T-helper 2 cell treated with Interferon-gamma antibody and Interleukin-4, amounts not matched to agents 5 μg/mL and 100 μg/mL, for 36 hours (primary cell): ENCODE measurements at regions not wholly inside any gene's neighbourhood (a gene's known extent, or its start where the extent isn't known, plus 50 kb on each side); places are given as distances from the start of the nearest gene placed in this dataset.

Experiments
- DNase-seq: peaks from one replicate; pipeline ENCODE4 v3.0.0; 2021; ENCODE audit warnings: low spot score
- H3K27ac Mint-ChIP-seq: one replicate; pipeline ENCODE4 v1.8.0; 2021; ENCODE audit warnings: mild to moderate bottlenecking, mixed read lengths
- H3K27me3 Mint-ChIP-seq: one replicate; pipeline ENCODE4 v1.8.0; 2021; ENCODE audit warnings: low read depth, mixed read lengths
- H3K36me3 Mint-ChIP-seq: one replicate; pipeline ENCODE4 v1.8.0; 2021; ENCODE audit warnings: low read depth, mixed read lengths
- H3K4me1 Mint-ChIP-seq: one replicate; pipeline ENCODE4 v1.8.0; 2021; ENCODE audit warnings: low read depth, mixed read lengths
- H3K4me3 Mint-ChIP-seq: one replicate; pipeline ENCODE4 v1.8.0; 2022; ENCODE audit warnings: mild to moderate bottlenecking, moderate library complexity, mixed read lengths
- H3K9me3 Mint-ChIP-seq: one replicate; pipeline ENCODE4 v1.8.0; 2021; ENCODE audit warnings: mixed read lengths

DNA sequence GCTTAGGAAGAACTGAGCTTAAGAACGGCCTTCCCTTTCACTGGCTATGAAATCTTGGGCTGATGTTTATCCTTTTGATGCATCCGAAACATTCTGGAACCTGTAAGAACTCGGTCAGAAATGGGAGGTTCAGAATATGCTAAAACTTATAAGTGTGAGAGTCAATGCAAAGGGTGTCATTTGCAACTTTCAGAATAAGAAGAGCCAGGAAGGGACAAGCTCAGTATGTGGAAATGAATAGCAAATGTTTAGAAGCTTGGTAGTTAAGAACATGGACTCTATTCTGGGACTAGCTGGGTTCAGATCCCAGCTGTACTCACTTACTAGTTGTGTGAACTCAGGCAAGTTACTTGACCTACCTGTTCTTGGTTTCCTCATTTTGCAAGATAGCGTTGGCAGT lies 234.1 kb downstream of the OMA1 start:
- H3K9me3 Mint-ChIP-seq = no peaks in the 10 kb centered on the region
- no peak overlapping the region for H3K27ac Mint-ChIP-seq
- H3K4me1 Mint-ChIP-seq = no peaks in the 10 kb centered on the region

DNA sequence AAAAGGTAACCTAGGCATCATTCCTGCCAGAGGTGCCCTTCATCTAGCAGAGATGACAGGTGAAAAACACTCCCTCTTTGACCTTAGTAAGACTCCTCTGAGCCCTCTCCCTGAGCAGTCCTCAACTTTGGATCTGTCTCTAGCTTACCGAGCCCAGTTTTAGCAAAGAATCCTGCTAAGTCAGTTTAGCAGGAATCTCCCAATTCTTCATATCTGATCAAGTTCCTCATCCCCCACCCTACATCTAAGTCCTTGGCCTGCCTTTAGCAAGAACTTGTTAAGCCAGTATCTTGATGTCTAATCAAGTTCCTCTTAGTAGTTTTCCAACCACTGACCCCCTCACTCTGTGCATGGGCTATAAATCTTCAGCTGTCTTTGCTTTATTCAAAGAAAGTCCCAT lies 235.6 kb downstream of the OMA1 start:
- H3K36me3 Mint-ChIP-seq = no peaks in the 10 kb centered on the region
- H3K4me1 Mint-ChIP-seq = no peaks in the 10 kb centered on the region
- H3K9me3 Mint-ChIP-seq = no peaks in the 10 kb centered on the region
- no peak overlapping the region for H3K27ac Mint-ChIP-seq
- DNase-seq = no peak
- H3K4me3 Mint-ChIP-seq = no peak overlapping the region
- no peaks in the 10 kb centered on the region for H3K27me3 Mint-ChIP-seq

More for the DNA sequence above, 234.1 kb downstream of the OMA1 start:
- no peak for DNase-seq
- H3K36me3 Mint-ChIP-seq = no peaks in the 10 kb centered on the region
- no peaks in the 10 kb centered on the region for H3K27me3 Mint-ChIP-seq
- no peak overlapping the region for H3K4me3 Mint-ChIP-seq

DNA sequence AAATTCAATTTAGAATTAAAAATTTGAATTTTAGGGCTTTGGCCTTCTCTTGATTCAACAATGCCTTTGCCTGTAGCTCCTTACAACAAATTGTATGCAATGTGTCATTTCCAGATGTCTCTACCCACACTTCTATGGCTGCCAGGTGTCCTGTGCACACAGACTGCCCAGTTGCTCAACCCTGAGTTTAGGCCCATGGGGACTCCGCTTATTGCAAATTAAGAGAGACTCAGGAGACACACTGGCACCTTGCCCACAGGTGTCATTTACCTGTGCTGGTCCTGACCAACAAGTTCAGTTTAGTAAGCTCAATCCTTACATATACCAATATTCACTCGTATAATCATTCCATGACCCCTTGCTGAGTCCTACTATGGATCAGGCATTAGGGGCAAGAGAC lies 236.1 kb downstream of the OMA1 start:
- no peak for DNase-seq
- Mint-ChIP-seq H3K27me3 (no peaks in the 10 kb centered on the region), H3K9me3 (no peaks in the 10 kb centered on the region), H3K27ac (no peak overlapping the region), H3K36me3 (no peaks in the 10 kb centered on the region), H3K4me1 (no peaks in the 10 kb centered on the region), H3K4me3 (no peak overlapping the region)

DNA sequence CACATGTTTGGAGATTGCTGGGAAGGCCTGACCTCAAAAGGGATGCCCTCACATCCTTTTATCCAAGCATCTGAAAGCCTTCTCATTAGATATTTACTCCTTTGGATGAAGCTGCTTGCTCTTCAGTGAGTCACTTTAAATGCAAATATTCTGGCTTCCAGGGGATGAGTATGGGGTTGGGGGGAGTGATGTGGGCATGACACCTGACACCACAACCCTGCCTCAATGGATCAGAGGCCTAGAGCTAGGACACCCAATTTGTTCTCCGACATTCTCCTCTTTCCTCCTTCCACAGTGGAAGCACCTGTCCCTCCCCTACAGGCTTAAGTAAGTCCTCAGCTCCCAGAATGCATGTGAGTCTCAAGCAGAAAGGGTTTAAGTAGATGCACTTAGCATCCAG lies 238.3 kb downstream of the OMA1 start:
- H3K27me3 Mint-ChIP-seq = no peaks in the 10 kb centered on the region
- H3K36me3 Mint-ChIP-seq = no peaks in the 10 kb centered on the region
- DNase-seq = no peak
- no peak overlapping the region for H3K4me3 Mint-ChIP-seq
- no peaks in the 10 kb centered on the region for H3K9me3 Mint-ChIP-seq
- H3K4me1 Mint-ChIP-seq = no peaks in the 10 kb centered on the region
- no peak overlapping the region for H3K27ac Mint-ChIP-seq

DNA sequence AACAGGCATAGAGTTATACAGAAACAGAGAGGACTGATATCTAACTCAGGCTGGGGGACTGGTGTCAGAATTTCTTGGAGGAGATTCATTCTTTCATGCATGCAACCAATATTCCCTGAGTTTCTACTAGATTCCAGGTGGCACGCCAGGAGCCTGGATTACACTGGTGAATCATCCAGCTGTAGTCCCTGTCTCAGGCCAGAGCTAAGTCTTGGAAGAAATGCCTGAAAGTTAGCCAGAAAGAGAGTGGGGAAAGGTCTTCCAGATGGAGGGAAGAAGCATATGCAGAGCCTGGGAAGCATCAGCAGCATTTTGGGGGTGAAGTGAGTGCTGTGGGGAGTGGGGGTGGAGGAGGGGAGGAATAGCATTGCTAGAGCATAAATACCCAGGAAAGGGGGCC lies 239.1 kb downstream of the OMA1 start:
- no peak overlapping the region for H3K27ac Mint-ChIP-seq
- no peak for DNase-seq
- no peaks in the 10 kb centered on the region for H3K4me1 Mint-ChIP-seq
- no peak overlapping the region for H3K4me3 Mint-ChIP-seq
- no peaks in the 10 kb centered on the region for H3K27me3 Mint-ChIP-seq
- no peaks in the 10 kb centered on the region for H3K36me3 Mint-ChIP-seq
- no peaks in the 10 kb centered on the region for H3K9me3 Mint-ChIP-seq

DNA sequence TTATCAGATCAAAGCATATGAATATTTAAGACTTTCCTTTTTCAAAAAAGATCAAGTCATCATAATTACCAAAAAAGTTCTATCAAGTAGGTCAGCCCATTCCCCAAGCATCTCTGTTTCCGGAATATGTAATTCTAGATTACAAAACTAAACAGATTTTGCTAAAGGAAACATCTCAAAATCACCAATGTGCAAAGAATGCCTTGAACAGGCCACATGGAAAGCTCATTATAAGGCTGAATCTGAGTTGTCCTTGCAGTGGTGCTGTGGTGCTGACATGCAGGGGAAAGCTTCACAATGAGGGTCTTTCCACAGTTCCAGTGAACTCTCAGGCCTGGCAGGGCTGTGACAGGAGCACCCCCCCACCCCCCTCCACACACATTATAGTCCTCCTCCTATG lies 240.9 kb downstream of the OMA1 start:
- DNase-seq = no peak
- no peaks in the 10 kb centered on the region for H3K4me1 Mint-ChIP-seq
- no peaks in the 10 kb centered on the region for H3K9me3 Mint-ChIP-seq
- H3K27ac Mint-ChIP-seq = no peak overlapping the region
- H3K36me3 Mint-ChIP-seq = no peaks in the 10 kb centered on the region
- H3K27me3 Mint-ChIP-seq = no peaks in the 10 kb centered on the region
- no peak overlapping the region for H3K4me3 Mint-ChIP-seq

DNA sequence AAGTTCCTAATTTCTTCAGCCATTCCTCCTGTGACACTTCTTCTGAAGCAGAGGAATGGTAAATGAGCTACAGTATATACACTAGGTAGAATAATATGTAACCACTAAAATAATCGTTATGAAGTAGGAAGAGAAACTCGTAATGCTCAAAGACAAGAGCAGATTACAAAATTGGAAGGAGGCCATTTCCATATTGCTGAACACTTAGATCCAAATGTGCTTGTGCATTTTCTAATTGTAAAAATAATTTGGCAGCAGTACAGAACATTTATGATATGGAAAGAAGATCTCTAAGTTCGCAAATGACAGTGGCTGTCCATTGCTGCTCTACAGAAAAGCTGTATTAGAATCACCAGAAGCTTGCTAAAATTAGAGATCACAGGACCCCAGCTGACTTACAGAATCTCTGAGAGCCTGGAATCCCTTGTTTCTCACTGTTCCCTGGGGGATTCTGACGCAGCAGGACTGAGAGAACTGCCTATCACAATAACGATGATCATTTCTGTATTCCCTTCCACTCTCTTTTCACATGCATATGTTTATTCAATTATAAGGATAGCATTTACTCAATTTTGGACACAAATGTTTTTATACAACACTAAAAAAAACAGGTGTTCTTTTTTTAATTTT lies 242.1 kb downstream of the OMA1 start:
- no peak overlapping the region for H3K27ac Mint-ChIP-seq
- DNase-seq = no peak
- no peaks in the 10 kb centered on the region for H3K27me3 Mint-ChIP-seq
- H3K4me3 Mint-ChIP-seq = no peak overlapping the region
- no peaks in the 10 kb centered on the region for H3K9me3 Mint-ChIP-seq
- no peaks in the 10 kb centered on the region for H3K36me3 Mint-ChIP-seq
- no peaks in the 10 kb centered on the region for H3K4me1 Mint-ChIP-seq

DNA sequence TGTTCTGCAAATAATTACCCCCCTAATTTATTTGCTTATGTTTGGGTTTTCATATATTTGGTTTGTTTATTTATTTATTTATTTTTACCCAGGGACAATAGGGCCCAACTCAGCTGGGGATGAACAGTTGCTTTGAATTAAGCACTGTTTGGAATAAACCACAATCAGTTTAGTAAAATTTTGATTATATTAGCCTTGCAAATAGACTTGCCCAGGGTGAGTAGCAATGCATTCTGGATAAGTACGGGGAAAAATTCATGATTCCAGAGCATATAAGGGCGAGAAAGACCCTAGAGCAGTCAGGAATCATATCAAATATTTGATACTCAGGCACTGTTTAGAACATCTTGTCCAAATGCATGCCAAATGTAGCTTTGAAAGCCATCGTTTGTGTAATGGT lies 242.7 kb downstream of the OMA1 start:
- no peaks in the 10 kb centered on the region for H3K4me1 Mint-ChIP-seq
- H3K27ac Mint-ChIP-seq = no peak overlapping the region
- no peaks in the 10 kb centered on the region for H3K36me3 Mint-ChIP-seq
- no peaks in the 10 kb centered on the region for H3K27me3 Mint-ChIP-seq
- no peaks in the 10 kb centered on the region for H3K9me3 Mint-ChIP-seq
- no peak overlapping the region for H3K4me3 Mint-ChIP-seq
- DNase-seq = no peak

DNA sequence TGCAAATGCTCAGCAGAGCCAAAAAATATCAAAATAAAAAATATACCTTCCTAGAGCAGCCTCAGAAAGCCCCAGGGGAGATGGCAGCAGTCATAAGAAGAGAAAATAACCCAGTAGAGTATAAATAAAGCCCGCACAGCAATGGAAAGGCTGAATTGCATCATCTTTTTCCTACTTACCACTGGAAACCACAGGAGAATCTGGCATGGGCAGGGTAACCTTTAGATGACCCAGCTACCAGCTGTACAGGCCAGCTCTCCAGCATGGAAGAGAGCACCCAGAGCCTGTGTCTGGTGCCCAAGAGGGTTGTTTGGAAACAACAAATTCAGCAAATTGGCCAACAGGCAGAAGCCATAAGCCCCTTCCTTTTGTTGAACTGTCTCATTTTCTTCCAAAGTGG lies 253.1 kb downstream of the OMA1 start:
- Mint-ChIP-seq H3K4me1 (no peaks in the 10 kb centered on the region), H3K36me3 (no peaks in the 10 kb centered on the region), H3K4me3 (no peak overlapping the region), H3K27ac (no peak overlapping the region), H3K9me3 (no peaks in the 10 kb centered on the region), H3K27me3 (no peaks in the 10 kb centered on the region)
- DNase-seq = no peak

DNA sequence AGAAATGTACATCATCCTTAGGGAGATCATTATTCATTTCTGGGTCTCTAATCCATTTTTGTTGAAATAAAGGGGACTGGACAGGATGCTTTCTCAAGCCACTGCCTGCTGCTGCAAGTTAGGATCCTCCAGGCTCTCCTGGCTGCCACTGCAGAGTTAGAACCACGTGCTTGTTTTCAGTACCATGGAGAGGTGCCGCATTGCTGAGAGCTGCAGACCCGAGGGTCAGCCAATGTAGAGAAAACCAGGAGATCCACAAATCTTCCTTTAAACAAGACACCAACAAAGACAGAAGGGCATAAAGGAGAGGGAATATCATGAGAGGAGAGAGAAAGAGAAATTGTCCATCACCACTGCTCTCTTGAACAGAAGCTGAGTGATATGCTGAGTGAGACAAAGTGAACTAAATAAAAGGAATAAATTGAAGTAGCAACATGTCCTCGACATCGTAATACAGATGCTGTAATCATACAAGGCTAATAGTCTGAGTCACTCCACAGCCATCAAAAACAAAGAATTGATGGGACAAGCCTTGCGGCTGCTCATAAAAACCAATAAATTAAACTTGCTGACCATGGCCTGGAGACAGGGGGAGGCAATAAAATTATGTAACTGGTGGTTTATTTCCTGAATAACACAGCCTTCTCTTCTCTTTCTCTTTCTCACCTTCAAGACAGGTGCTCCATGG lies 255.7 kb downstream of the OMA1 start:
- DNase-seq = no peak
- H3K9me3 Mint-ChIP-seq = no peaks in the 10 kb centered on the region
- H3K27ac Mint-ChIP-seq = no peak overlapping the region
- no peak overlapping the region for H3K4me3 Mint-ChIP-seq
- H3K4me1 Mint-ChIP-seq = no peaks in the 10 kb centered on the region
- no peaks in the 10 kb centered on the region for H3K27me3 Mint-ChIP-seq
- no peaks in the 10 kb centered on the region for H3K36me3 Mint-ChIP-seq

DNA sequence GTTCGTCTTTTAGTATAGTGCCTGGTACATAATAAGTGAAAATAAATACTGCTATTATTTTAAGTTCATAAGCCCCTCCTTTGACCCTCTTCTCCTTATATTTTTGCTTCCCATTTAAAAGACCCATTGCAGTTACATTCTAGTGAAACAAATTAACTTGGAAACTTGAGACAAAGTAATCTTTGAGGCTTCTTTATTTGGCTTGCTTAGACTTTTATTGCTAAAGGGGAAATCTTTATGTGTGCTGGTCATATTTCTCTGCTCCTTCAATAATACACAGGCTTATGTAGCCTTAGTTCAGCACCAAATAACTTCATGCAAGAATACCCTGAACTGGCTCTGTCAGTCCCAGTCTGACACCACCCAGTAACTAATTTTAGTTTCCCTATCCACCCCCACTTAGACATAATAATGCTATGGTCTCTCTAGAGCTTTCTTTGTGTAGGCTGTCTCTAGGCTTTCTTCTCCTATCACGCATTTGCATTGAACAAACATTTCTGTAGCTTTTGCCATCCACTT lies 257.8 kb downstream of the OMA1 start:
- H3K4me3 Mint-ChIP-seq = no peak overlapping the region
- H3K4me1 Mint-ChIP-seq = no peaks in the 10 kb centered on the region
- H3K27me3 Mint-ChIP-seq = no peaks in the 10 kb centered on the region

DNA sequence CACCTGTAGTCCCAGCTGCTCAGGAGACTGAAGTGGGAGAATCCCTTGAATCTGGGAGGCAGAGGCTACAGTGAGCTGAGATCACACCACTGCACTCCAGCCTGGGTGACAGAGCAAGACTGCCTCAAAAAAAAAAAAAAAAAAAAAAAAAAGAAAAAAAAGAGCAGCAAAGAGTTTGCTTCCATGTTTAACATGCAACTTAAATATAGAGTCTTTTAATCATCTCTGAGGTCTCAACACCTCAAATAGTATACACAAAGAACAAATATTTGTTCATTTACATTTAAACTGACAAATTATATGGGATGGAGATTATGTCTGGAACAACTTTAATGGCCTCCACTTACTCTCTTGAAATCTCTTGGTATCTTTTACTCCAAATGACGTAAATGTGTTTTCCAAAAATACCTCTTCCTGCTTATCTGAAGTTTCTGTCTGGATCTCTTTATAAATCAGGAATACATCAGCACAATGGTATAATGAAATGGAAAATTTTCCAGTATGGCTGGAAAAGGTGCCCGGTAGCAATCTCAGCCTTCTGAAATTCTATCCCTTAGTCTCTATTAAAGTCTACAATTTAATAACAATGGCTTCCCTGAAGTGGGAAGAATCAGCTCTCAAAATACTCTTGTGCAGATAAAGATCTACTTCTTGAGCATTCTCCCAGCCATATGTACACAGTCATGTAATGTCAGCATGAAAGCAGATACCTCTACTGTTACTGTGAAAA lies 258.5 kb downstream of the OMA1 start:
- H3K9me3 Mint-ChIP-seq = no peaks in the 10 kb centered on the region
- H3K36me3 Mint-ChIP-seq = no peaks in the 10 kb centered on the region
- no peak overlapping the region for H3K4me3 Mint-ChIP-seq
- no peaks in the 10 kb centered on the region for H3K27me3 Mint-ChIP-seq
- no peak for DNase-seq
- no peak overlapping the region for H3K27ac Mint-ChIP-seq
- H3K4me1 Mint-ChIP-seq = no peaks in the 10 kb centered on the region

More for the DNA sequence above, 257.8 kb downstream of the OMA1 start:
- Mint-ChIP-seq H3K27ac (no peak overlapping the region), H3K36me3 (no peaks in the 10 kb centered on the region), H3K9me3 (no peaks in the 10 kb centered on the region)
- no peak for DNase-seq

DNA sequence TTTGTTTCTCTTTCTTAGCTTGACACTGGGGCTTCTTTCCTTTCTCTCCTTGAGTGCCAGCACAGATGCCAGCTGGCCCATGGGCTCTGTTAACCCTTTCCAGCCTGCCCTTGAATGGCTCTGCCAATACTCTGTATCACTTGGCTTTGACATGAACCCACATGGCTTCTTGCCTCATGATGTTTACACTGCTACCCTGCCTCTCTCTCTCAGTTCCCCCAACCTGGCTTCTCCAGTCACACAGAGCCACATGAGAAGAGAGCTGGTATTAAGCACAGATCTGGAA lies 262.4 kb downstream of the OMA1 start:
- Mint-ChIP-seq H3K36me3 (no peaks in the 10 kb centered on the region), H3K27ac (no peak overlapping the region), H3K27me3 (no peaks in the 10 kb centered on the region), H3K4me3 (no peak overlapping the region), H3K9me3 (no peaks in the 10 kb centered on the region), H3K4me1 (no peaks in the 10 kb centered on the region)
- DNase-seq = no peak

DNA sequence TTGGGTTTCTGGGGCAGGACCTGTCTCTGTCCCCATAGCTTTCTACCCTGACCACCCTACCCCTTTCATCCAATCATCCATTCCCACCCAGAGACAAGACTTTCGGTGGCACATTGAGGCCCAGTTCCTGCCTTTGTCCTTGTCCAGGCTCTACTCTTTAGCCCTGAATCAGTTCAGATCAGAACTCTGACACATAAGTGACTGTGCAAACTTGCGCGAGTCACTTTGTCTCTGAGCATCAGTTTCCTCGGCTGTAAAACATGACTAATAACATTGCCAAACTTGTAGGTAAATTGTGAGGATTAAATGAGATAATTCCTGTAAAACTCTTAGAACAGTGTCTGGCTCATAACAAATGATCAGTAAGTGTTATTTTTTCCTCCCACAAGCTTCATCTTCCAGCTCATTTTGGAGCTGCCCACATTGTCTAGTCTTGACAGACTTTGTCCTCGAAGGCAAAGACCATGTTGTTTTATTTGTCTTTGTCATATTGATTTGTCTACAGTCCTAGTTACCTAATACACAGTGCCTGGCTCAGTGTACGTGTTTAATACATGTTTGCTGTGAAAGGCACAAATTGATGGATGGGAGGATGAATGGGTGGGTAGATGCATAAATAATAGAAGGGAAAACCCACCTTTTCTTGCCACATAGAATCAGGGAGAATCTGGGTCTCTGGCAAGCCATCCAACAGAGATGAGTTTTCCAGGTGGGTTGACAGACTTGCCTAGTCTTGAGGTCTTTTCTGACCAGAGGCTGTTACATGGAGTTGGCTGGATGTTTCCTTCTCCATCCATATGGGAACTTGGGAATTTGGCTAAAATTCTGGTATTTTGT lies 262.9 kb downstream of the OMA1 start:
- DNase-seq = no peak
- no peaks in the 10 kb centered on the region for H3K4me1 Mint-ChIP-seq
- H3K27me3 Mint-ChIP-seq = no peaks in the 10 kb centered on the region
- no peak overlapping the region for H3K4me3 Mint-ChIP-seq
- no peak overlapping the region for H3K27ac Mint-ChIP-seq
- no peaks in the 10 kb centered on the region for H3K36me3 Mint-ChIP-seq
- H3K9me3 Mint-ChIP-seq = no peaks in the 10 kb centered on the region
